ENCODE measurements at regions not wholly inside any gene's neighbourhood (a gene's known extent, or its start where the extent isn't known, plus 50 kb on each side); places are given as distances from the start of the nearest gene placed in this dataset.

- no peak overlapping the region for H2BK15ac ChIP-seq (ENCODE audit: low read depth, low read length)
- WGBS (ENCODE audit: extremely low coverage, insufficient read length, low lambda C conversion rate) = no CpG with 5 or more reads among the region's 2 CpGs
- no peaks in the 10 kb centered on the region for H4K20me1 ChIP-seq (ENCODE audit: control insufficient read depth, insufficient read depth, insufficient read length)
- H2BK12ac ChIP-seq (ENCODE audit: insufficient read length, low read depth, low read length) = no peak overlapping the region
- H3K18ac ChIP-seq (ENCODE audit: insufficient read length, low read depth, low read length) = no peak overlapping the region
- no peak overlapping the region for H4K8ac ChIP-seq (replicated peaks; ENCODE audit: insufficient read length, low read depth, low read length)
- no peak overlapping the region for H3K23ac ChIP-seq (ENCODE audit: insufficient read length, low read depth, low read length)
- no peak overlapping the region for H3K56ac ChIP-seq (ENCODE audit: insufficient read length, low read depth, low read length)
- Mint-ChIP-seq H3K4me1 (no peaks in the 10 kb centered on the region), H3K27ac (no peak overlapping the region), H3K36me3 (ENCODE audit: insufficient read depth in 1 of 3, low read depth in 3 of 3) (no peaks in the 10 kb centered on the region), H3K27me3 (ENCODE audit: low read depth) (peaks cover 1% of the 10 kb centered on the region; the same call in 1 of the 2 replicates), H3K9me3 (no peaks in the 10 kb centered on the region; a peak in 1 of 5 replicates), H3K4me3 (no peak overlapping the region)
- H3K4me1 ChIP-seq (ENCODE audit: insufficient read depth, low read length) = no peaks in the 10 kb centered on the region
- no peaks in the 10 kb centered on the region for H3K9me3 ChIP-seq (ENCODE audit: control insufficient read depth, low read depth, low read length)
- H3K27me3 ChIP-seq (ENCODE audit: insufficient read depth, low read length) = no peaks in the 10 kb centered on the region
- H3K27ac ChIP-seq (ENCODE audit: insufficient read length, low read depth, low read length) = no peak overlapping the region
- H2AK5ac ChIP-seq (ENCODE audit: insufficient read length, low read length) = no peak overlapping the region
- no peak overlapping the region for H4K5ac ChIP-seq (ENCODE audit: insufficient read length, low read depth, low read length)
- H2BK20ac ChIP-seq (ENCODE audit: low read depth, low read length, poor library complexity, severe bottlenecking) = no peak overlapping the region
- no peaks in the 10 kb centered on the region for H3K79me1 ChIP-seq (ENCODE audit: insufficient read depth, low read depth, low read length, poor library complexity, severe bottlenecking)
- H3K79me2 ChIP-seq (ENCODE audit: insufficient read depth, low read length) = no peaks in the 10 kb centered on the region
- no peak for DNase-seq
- no peak overlapping the region for H3K4ac ChIP-seq (ENCODE audit: low read depth, low read length)
- H3K14ac ChIP-seq (ENCODE audit: insufficient read depth, low read length) = no peak overlapping the region
- no peak overlapping the region for H2BK120ac ChIP-seq (ENCODE audit: low read depth, low read length, poor library complexity, severe bottlenecking)
- H3K9ac ChIP-seq (ENCODE audit: extremely low read depth, insufficient read length, low read length) = no peak overlapping the region
- H3K23me2 ChIP-seq (ENCODE audit: insufficient read length, low read depth, low read length, poor library complexity, severe bottlenecking) = no peaks in the 10 kb centered on the region
- no peak overlapping the region for H3T11ph ChIP-seq (ENCODE audit: low read length)
- no peak overlapping the region for H2BK5ac ChIP-seq (ENCODE audit: insufficient read length, low read length)
- no peak overlapping the region for H4K91ac ChIP-seq (ENCODE audit: insufficient read length, low read depth, low read length)
- TF ChIP-seq CTCF (conservative IDR thresholded peaks at IDR 0.05) = no peak
- no peak overlapping the region for H2AFZ ChIP-seq (ENCODE audit: low read length)
- H3K4me2 ChIP-seq (ENCODE audit: insufficient read depth, insufficient read length, low read length) = no peak overlapping the region
These were observed 60.2 kb downstream of the SLIT2 start for GRCh38 chr4:20311856-20312255.
